IgD-negative memory B cell (primary cell): ENCODE measurements at regions not wholly inside any gene's neighbourhood (a gene's known extent, or its start where the extent isn't known, plus 50 kb on each side); places are given as distances from the start of the nearest gene placed in this dataset.
A peak's percentile ranks its signal among the peaks of the same experiment; 100 is the strongest.

Experiments used
- H3K27ac Mint-ChIP-seq, 3 donors: one replicate each; pipeline ENCODE4 v1.8.0; 2020 to 2022; ENCODE audit warnings: mild to moderate bottlenecking in 3 of 3, mixed read lengths in 3 of 3, moderate library complexity in 1 of 3
- H3K27me3 Mint-ChIP-seq: one replicate; pipeline ENCODE4 v1.8.0; 2021; ENCODE audit warnings: mixed read lengths
- H3K36me3 Mint-ChIP-seq: one replicate; pipeline ENCODE4 v1.8.0; 2020; ENCODE audit warnings: mild to moderate bottlenecking, mixed read lengths
- H3K4me1 Mint-ChIP-seq, 3 donors: one replicate each; pipeline ENCODE4 v1.8.0; 2020 to 2022; ENCODE audit warnings: mixed read lengths in 3 of 3, mild to moderate bottlenecking in 1 of 3
- H3K4me3 Mint-ChIP-seq, 4 donors: one replicate each; pipeline ENCODE4 v1.8.0; 2020 to 2022; ENCODE audit warnings: mild to moderate bottlenecking in 4 of 4, mixed read lengths in 4 of 4, moderate library complexity in 3 of 4
- H3K9me3 Mint-ChIP-seq, 3 donors: one replicate each; pipeline ENCODE4 v1.8.0; 2020 to 2021; ENCODE audit warnings: mixed read lengths in 3 of 3, mild to moderate bottlenecking in 1 of 3

GRCh38 chr14:22314183-22314820, 274.7 kb downstream of the DAD1 start:
- H3K27me3 Mint-ChIP-seq, result peaks cover 2% of the 10 kb centered on the region
- no peaks in the 10 kb centered on the region for H3K36me3 Mint-ChIP-seq
- no peak overlapping the region for H3K27ac Mint-ChIP-seq
- no peak overlapping the region for H3K4me3 Mint-ChIP-seq
- no peaks in the 10 kb centered on the region for H3K9me3 Mint-ChIP-seq
- H3K4me1 Mint-ChIP-seq, result peaks cover 0 to 1% (median 0%) of the 10 kb centered on the region in 3 donors

- Mint-ChIP-seq H3K4me1 (peaks cover 0 to 1% (median 0%) of the 10 kb centered on the region in 3 donors), H3K4me3 (no peak overlapping the region), H3K9me3 (no peaks in the 10 kb centered on the region), H3K36me3 (no peaks in the 10 kb centered on the region), H3K27me3 (peaks cover 2% of the 10 kb centered on the region), H3K27ac (no peak overlapping the region)
Measured at GRCh38 chr14:22313172-22313801, 275.7 kb downstream of the DAD1 start.

GRCh38 chr14:22311636-22312035, 277.4 kb downstream of the DAD1 start:
- Mint-ChIP-seq H3K9me3 (no peaks in the 10 kb centered on the region), H3K36me3 (no peaks in the 10 kb centered on the region), H3K27ac (no peak overlapping the region), H3K4me3 (no peak overlapping the region), H3K4me1 (peaks cover 0 to 1% (median 0%) of the 10 kb centered on the region in 3 donors), H3K27me3 (peaks cover 3% of the 10 kb centered on the region)

GRCh38 chr14:22305607-22306006, 283.4 kb downstream of the DAD1 start:
- Mint-ChIP-seq H3K4me1 (peaks cover 0 to 5% (median 0%) of the 10 kb centered on the region in 3 donors), H3K36me3 (no peaks in the 10 kb centered on the region), H3K9me3 (no peaks in the 10 kb centered on the region), H3K4me3 (no peak overlapping the region), H3K27me3 (peaks cover 23% of the 10 kb centered on the region), H3K27ac (no peak overlapping the region)

GRCh38 chr14:22304326-22304725, 284.7 kb downstream of the DAD1 start:
- no peaks in the 10 kb centered on the region for H3K36me3 Mint-ChIP-seq
- H3K27me3 Mint-ChIP-seq, result peaks cover 23% of the 10 kb centered on the region
- peaks cover 0 to 5% (median 0%) of the 10 kb centered on the region in 3 donors for H3K4me1 Mint-ChIP-seq
- H3K27ac Mint-ChIP-seq, result no peak overlapping the region
- no peaks in the 10 kb centered on the region for H3K9me3 Mint-ChIP-seq
- no peak overlapping the region for H3K4me3 Mint-ChIP-seq

- H3K4me3 Mint-ChIP-seq, result no peak overlapping the region
- peaks cover 24% of the 10 kb centered on the region for H3K27me3 Mint-ChIP-seq
- H3K27ac Mint-ChIP-seq, result no peak overlapping the region
Measured at GRCh38 chr14:22303589-22304195, 285.3 kb downstream of the DAD1 start.

GRCh38 chr14:22300646-22301045, 288.4 kb downstream of the DAD1 start:
- H3K4me1 Mint-ChIP-seq, result peaks cover 0 to 3% (median 0%) of the 10 kb centered on the region in 3 donors
- no peak overlapping the region for H3K27ac Mint-ChIP-seq
- H3K36me3 Mint-ChIP-seq, result no peaks in the 10 kb centered on the region
- no peak overlapping the region for H3K4me3 Mint-ChIP-seq
- no peaks in the 10 kb centered on the region for H3K9me3 Mint-ChIP-seq
- H3K27me3 Mint-ChIP-seq, result peaks cover 27% of the 10 kb centered on the region

More at GRCh38 chr14:22303589-22304195, 285.3 kb downstream of the DAD1 start:
- peaks cover 0 to 5% (median 0%) of the 10 kb centered on the region in 3 donors for H3K4me1 Mint-ChIP-seq
- no peaks in the 10 kb centered on the region for H3K36me3 Mint-ChIP-seq
- no peaks in the 10 kb centered on the region for H3K9me3 Mint-ChIP-seq

GRCh38 chr14:22297376-22297775, 291.6 kb downstream of the DAD1 start:
- H3K27me3 Mint-ChIP-seq, result peaks cover 18% of the 10 kb centered on the region
- no peaks in the 10 kb centered on the region for H3K9me3 Mint-ChIP-seq
- no peaks in the 10 kb centered on the region for H3K36me3 Mint-ChIP-seq
- no peak overlapping the region for H3K27ac Mint-ChIP-seq
- no peaks in the 10 kb centered on the region for H3K4me1 Mint-ChIP-seq
- no peak overlapping the region for H3K4me3 Mint-ChIP-seq

- Mint-ChIP-seq H3K4me3 (no peak overlapping the region), H3K27ac (no peak overlapping the region), H3K9me3 (no peaks in the 10 kb centered on the region), H3K4me1 (no peaks in the 10 kb centered on the region), H3K36me3 (no peaks in the 10 kb centered on the region), H3K27me3 (peaks cover 15% of the 10 kb centered on the region)
Measured at GRCh38 chr14:22296722-22297121, 292.3 kb downstream of the DAD1 start.

- Mint-ChIP-seq H3K4me1 (no peaks in the 10 kb centered on the region), H3K36me3 (no peaks in the 10 kb centered on the region), H3K27me3 (peaks cover 10% of the 10 kb centered on the region), H3K9me3 (peaks cover 0 to 1% (median 0%) of the 10 kb centered on the region in 3 donors), H3K27ac (no peak overlapping the region), H3K4me3 (no peak overlapping the region)
Measured at GRCh38 chr14:22296088-22296487, 292.9 kb downstream of the DAD1 start.

- Mint-ChIP-seq H3K9me3 (peaks cover 0 to 1% (median 0%) of the 10 kb centered on the region in 3 donors), H3K36me3 (no peaks in the 10 kb centered on the region), H3K4me3 (no peak overlapping the region), H3K27me3 (peaks cover 2% of the 10 kb centered on the region), H3K4me1 (no peaks in the 10 kb centered on the region), H3K27ac (no peak overlapping the region)
Measured at GRCh38 chr14:22291406-22291805, 297.6 kb downstream of the DAD1 start.

GRCh38 chr14:22289570-22289969, 299.5 kb downstream of the DAD1 start:
- Mint-ChIP-seq H3K27ac (no peak overlapping the region), H3K4me1 (no peaks in the 10 kb centered on the region), H3K4me3 (no peak overlapping the region), H3K36me3 (no peaks in the 10 kb centered on the region), H3K9me3 (peaks cover 0 to 1% (median 0%) of the 10 kb centered on the region in 3 donors), H3K27me3 (no peaks in the 10 kb centered on the region)

- H3K9me3 Mint-ChIP-seq, result no peaks in the 10 kb centered on the region
- no peak overlapping the region for H3K27ac Mint-ChIP-seq
- peaks cover 17 to 22% (median 20%) of the 10 kb centered on the region in 3 donors for H3K4me1 Mint-ChIP-seq
- peaks cover 5% of the 10 kb centered on the region for H3K36me3 Mint-ChIP-seq
- no peak overlapping the region for H3K4me3 Mint-ChIP-seq
- H3K27me3 Mint-ChIP-seq, result peaks cover 3% of the 10 kb centered on the region
Measured at GRCh38 chr14:22285991-22286390, 303.0 kb downstream of the DAD1 start.

- H3K4me1 Mint-ChIP-seq, result peaks cover 19 to 29% (median 22%) of the 10 kb centered on the region in 3 donors
- peak overlapping the region in 1 of 3 donors; percentile 10 for H3K27ac Mint-ChIP-seq
- H3K9me3 Mint-ChIP-seq, result no peaks in the 10 kb centered on the region
- peaks cover 5% of the 10 kb centered on the region for H3K36me3 Mint-ChIP-seq
- H3K4me3 Mint-ChIP-seq, result peak overlapping the region in 1 of 4 donors; percentile 9
- peaks cover 3% of the 10 kb centered on the region for H3K27me3 Mint-ChIP-seq
Measured at GRCh38 chr14:22282949-22283348, 306.1 kb downstream of the DAD1 start.

GRCh38 chr14:22282417-22282816, 306.6 kb downstream of the DAD1 start:
- Mint-ChIP-seq H3K27me3 (peaks cover 3% of the 10 kb centered on the region), H3K27ac (peak overlapping the region in 1 of 3 donors; percentile 10), H3K9me3 (no peaks in the 10 kb centered on the region), H3K4me1 (peaks cover 19 to 29% (median 22%) of the 10 kb centered on the region in 3 donors), H3K4me3 (peak overlapping the region in 1 of 4 donors; percentile 56), H3K36me3 (peaks cover 5% of the 10 kb centered on the region)
